Stimulated activated CD4-positive, alpha-beta T cell treated with anti-CD3 and anti-CD28 coated beads, Interleukin-4, amount 100 ng/mL, for 24 hours (primary cell): ENCODE measurements at regions not wholly inside any gene's neighbourhood (a gene's known extent, or its start where the extent isn't known, plus 50 kb on each side); places are given as distances from the start of the nearest gene placed in this dataset.

ENCODE experiments used
- DNase-seq: peaks from one replicate; pipeline ENCODE4 v3.0.0-alpha.2; 2020

- no peak for DNase-seq
Observed at GRCh38 chr20:50412499-50412898, 97.7 kb upstream of the PTPN1 start.

- no peak for DNase-seq
Observed at GRCh38 chr20:50413088-50413500, 97.1 kb upstream of the PTPN1 start.

GRCh38 chr20:50415021-50415515 lies 95.1 kb upstream of the PTPN1 start:
- DNase-seq: no peak

GRCh38 chr20:50415516-50416268 lies 94.5 kb upstream of the PTPN1 start:
- no peak for DNase-seq

GRCh38 chr20:50416269-50417022 lies 93.7 kb upstream of the PTPN1 start:
- no peak for DNase-seq

GRCh38 chr20:50417023-50417329 lies 93.2 kb upstream of the PTPN1 start:
- DNase-seq: no peak

- no peak for DNase-seq
Observed at GRCh38 chr20:50417484-50418235, 92.5 kb upstream of the PTPN1 start.

- no peak for DNase-seq
Observed at GRCh38 chr20:50418890-50419642, 91.1 kb upstream of the PTPN1 start.

GRCh38 chr20:50420380-50420779 lies 89.8 kb upstream of the PTPN1 start:
- no peak for DNase-seq

GRCh38 chr20:50421356-50422340 lies 88.5 kb upstream of the PTPN1 start:
- no peak for DNase-seq

- no peak for DNase-seq
Observed at GRCh38 chr20:50423758-50424157, 86.4 kb upstream of the PTPN1 start.

GRCh38 chr20:50425076-50425475 lies 85.1 kb upstream of the PTPN1 start:
- no peak for DNase-seq

- DNase-seq: no peak
Observed at GRCh38 chr20:50426866-50427718, 83.1 kb upstream of the PTPN1 start.

GRCh38 chr20:50427719-50428083 lies 82.5 kb upstream of the PTPN1 start:
- no peak for DNase-seq

- DNase-seq: no peak
Observed at GRCh38 chr20:50428097-50428828, 81.9 kb upstream of the PTPN1 start.

GRCh38 chr20:50429412-50429811 lies 80.8 kb upstream of the PTPN1 start:
- no peak for DNase-seq

- no peak for DNase-seq
Observed at GRCh38 chr20:50431066-50431450, 79.1 kb upstream of the PTPN1 start.

- no peak for DNase-seq
Observed at GRCh38 chr20:50433001-50433761, 77.0 kb upstream of the PTPN1 start.

- DNase-seq: no peak
Observed at GRCh38 chr20:50434321-50434652, 75.9 kb upstream of the PTPN1 start.
